ENCODE measurements at regions not wholly inside any gene's neighbourhood (a gene's known extent, or its start where the extent isn't known, plus 50 kb on each side); places are given as distances from the start of the nearest gene placed in this dataset.

- TF ChIP-seq CTCF (conservative IDR thresholded peaks at IDR 0.05) = no peak
- TF ChIP-seq ZFX (IDR thresholded peaks at IDR 0.05) = no peak
Observed at GRCh38 chr6:15809367-15809766, 146.5 kb upstream of the DTNBP1 start.
